KMS-11 (cell line): ENCODE measurements at regions not wholly inside any gene's neighbourhood (a gene's known extent, or its start where the extent isn't known, plus 50 kb on each side); places are given as distances from the start of the nearest gene placed in this dataset.

Experiments used
- H2AFZ ChIP-seq: fragments of 200-600 bp; sonication (generic); 2 replicates; pipeline ENCODE4 v1.6.1; 2016; ENCODE audit warnings: antibody characterized with exemption, mixed run types, low read depth
- H3K27ac ChIP-seq: fragments of 200-600 bp; sonication (generic); 2 replicates; pipeline ENCODE4 v1.6.1; 2016; ENCODE audit warnings: mild to moderate bottlenecking, mixed run types
- H3K27me3 ChIP-seq: fragments of 200-600 bp; sonication (generic); 2 replicates; pipeline ENCODE4 v1.6.1; 2017; ENCODE audit warnings: mild to moderate bottlenecking, low read depth, mixed run types, moderate library complexity; ENCODE audit not compliant: insufficient read depth
- H3K36me3 ChIP-seq: fragments of 200-600 bp; sonication (generic); 2 replicates; pipeline ENCODE4 v1.6.1; 2017; ENCODE audit warnings: mild to moderate bottlenecking, mixed run types; ENCODE audit not compliant: insufficient read depth
- H3K4me1 ChIP-seq: fragments of 200-600 bp; sonication (generic); 2 replicates; pipeline ENCODE4 v1.6.1; 2016; ENCODE audit warnings: mild to moderate bottlenecking, low read depth, mixed run types; ENCODE audit not compliant: poor library complexity, severe bottlenecking
- H3K4me2 ChIP-seq: fragments of 200-600 bp; sonication (generic); 2 replicates; pipeline ENCODE4 v1.7.0; 2016; ENCODE audit warnings: mild to moderate bottlenecking, mixed run types
- H3K4me3 ChIP-seq: fragments of 200-600 bp; sonication (generic); IDR thresholded peaks from 2 replicates; pipeline ENCODE4 v1.6.1; 2017; ENCODE audit warnings: low read depth, low read length, mixed read lengths; ENCODE audit not compliant: insufficient read depth
- H3K79me2 ChIP-seq: fragments of 200-600 bp; sonication (generic); 2 replicates; pipeline ENCODE4 v1.6.1; 2016; ENCODE audit warnings: low read depth, mixed run types; ENCODE audit not compliant: insufficient read depth
- H3K9ac ChIP-seq: fragments of 200-600 bp; sonication (generic); 2 replicates; pipeline ENCODE4 v1.6.1; 2016; ENCODE audit warnings: mild to moderate bottlenecking, mixed run types
- H4K20me1 ChIP-seq: fragments of 200-600 bp; sonication (generic); 2 replicates; pipeline ENCODE4 v1.6.1; 2016; ENCODE audit warnings: mild to moderate bottlenecking, mixed run types; ENCODE audit not compliant: insufficient read depth
- TF ChIP-seq, protein P1 (sequence below): fragments of 200-600 bp; sonication (generic); conservative IDR thresholded peaks from 2 replicates; pipeline ENCODE4 v1.6.1; 2017; ENCODE audit warnings: low read depth, mild to moderate bottlenecking, antibody characterized with exemption, low read length, moderate library complexity, mixed read lengths

DNA sequence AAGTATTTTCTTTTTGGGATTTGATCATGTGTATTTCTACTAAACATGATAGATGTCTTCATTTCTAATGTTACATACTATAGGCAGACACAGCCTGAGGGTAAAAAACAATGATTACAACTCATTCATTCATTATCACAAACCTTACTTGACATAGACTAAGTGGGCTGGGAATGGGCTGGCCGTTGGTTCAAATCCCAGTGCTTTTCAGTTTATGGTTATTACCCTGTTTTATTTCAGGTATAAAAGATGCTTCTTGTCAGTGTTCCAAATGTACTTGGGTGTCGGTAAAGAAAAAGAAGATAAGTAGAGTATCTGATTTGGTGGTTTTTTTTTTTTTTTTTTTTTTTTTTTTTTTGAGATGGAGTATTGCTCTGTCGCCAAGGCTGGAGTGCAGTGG is 149.7 kb upstream of the ZFHX3 start:
- TF ChIP-seq, protein P1, sequence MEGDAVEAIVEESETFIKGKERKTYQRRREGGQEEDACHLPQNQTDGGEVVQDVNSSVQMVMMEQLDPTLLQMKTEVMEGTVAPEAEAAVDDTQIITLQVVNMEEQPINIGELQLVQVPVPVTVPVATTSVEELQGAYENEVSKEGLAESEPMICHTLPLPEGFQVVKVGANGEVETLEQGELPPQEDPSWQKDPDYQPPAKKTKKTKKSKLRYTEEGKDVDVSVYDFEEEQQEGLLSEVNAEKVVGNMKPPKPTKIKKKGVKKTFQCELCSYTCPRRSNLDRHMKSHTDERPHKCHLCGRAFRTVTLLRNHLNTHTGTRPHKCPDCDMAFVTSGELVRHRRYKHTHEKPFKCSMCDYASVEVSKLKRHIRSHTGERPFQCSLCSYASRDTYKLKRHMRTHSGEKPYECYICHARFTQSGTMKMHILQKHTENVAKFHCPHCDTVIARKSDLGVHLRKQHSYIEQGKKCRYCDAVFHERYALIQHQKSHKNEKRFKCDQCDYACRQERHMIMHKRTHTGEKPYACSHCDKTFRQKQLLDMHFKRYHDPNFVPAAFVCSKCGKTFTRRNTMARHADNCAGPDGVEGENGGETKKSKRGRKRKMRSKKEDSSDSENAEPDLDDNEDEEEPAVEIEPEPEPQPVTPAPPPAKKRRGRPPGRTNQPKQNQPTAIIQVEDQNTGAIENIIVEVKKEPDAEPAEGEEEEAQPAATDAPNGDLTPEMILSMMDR: no peak
- no peaks in the 10 kb centered on the region for H4K20me1 ChIP-seq
- no peak overlapping the region for H2AFZ ChIP-seq
- no peak overlapping the region for H3K9ac ChIP-seq
- no peak overlapping the region for H3K4me3 ChIP-seq
- no peaks in the 10 kb centered on the region for H3K4me1 ChIP-seq
- no peaks in the 10 kb centered on the region for H3K79me2 ChIP-seq
- no peaks in the 10 kb centered on the region for H3K36me3 ChIP-seq
- H3K27me3 ChIP-seq: no peaks in the 10 kb centered on the region
- no peak overlapping the region for H3K4me2 ChIP-seq
- no peak overlapping the region for H3K27ac ChIP-seq

DNA sequence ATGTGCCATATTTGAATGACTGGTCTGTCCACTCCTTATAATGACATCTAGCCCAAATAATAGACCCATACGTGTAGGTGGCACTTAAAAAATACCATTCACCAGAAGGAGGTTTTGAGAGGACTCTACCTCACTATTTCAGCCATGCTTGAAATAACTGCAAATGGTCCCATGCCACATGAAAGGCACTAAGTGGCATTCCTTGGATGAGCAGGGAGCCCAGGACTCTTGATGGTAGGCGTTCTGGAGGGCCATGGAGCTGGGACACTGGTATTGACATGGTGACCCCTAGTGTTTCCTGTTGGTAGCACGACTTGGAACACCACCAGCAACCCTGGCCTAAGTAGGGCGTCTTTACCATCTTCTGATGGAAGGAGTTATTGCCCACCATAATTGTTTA is 148.7 kb upstream of the ZFHX3 start:
- no peak overlapping the region for H2AFZ ChIP-seq
- TF ChIP-seq, protein P1: peak; percentile 40
- H3K4me1 ChIP-seq: no peaks in the 10 kb centered on the region
- H3K27me3 ChIP-seq: no peaks in the 10 kb centered on the region
- H3K9ac ChIP-seq: no peak overlapping the region
- H3K27ac ChIP-seq: no peak overlapping the region
- H3K4me2 ChIP-seq: no peak overlapping the region
- H3K4me3 ChIP-seq: no peak overlapping the region
- no peaks in the 10 kb centered on the region for H3K36me3 ChIP-seq
- no peaks in the 10 kb centered on the region for H3K79me2 ChIP-seq
- no peaks in the 10 kb centered on the region for H4K20me1 ChIP-seq

- Histone ChIP-seq H3K27ac (no peak overlapping the region), H3K79me2 (no peaks in the 10 kb centered on the region), H3K27me3 (no peaks in the 10 kb centered on the region), H3K4me1 (no peaks in the 10 kb centered on the region), H2AFZ (no peak overlapping the region), H3K9ac (no peak overlapping the region), H3K4me2 (no peak overlapping the region), H4K20me1 (no peaks in the 10 kb centered on the region), H3K36me3 (no peaks in the 10 kb centered on the region), H3K4me3 (no peak overlapping the region)
- TF ChIP-seq, protein P1: no peak
Measured at GRCh38 chr16:73193464-73193863, 145.5 kb upstream of the ZFHX3 start.

GRCh38 chr16:73192232-73192894 is 144.4 kb upstream of the ZFHX3 start:
- no peak overlapping the region for H3K4me3 ChIP-seq
- no peaks in the 10 kb centered on the region for H3K27me3 ChIP-seq
- no peaks in the 10 kb centered on the region for H4K20me1 ChIP-seq
- TF ChIP-seq, protein P1: no peak
- no peak overlapping the region for H3K27ac ChIP-seq
- H3K79me2 ChIP-seq: no peaks in the 10 kb centered on the region
- no peaks in the 10 kb centered on the region for H3K4me1 ChIP-seq
- H2AFZ ChIP-seq: no peak overlapping the region
- H3K36me3 ChIP-seq: no peaks in the 10 kb centered on the region
- no peak overlapping the region for H3K9ac ChIP-seq
- H3K4me2 ChIP-seq: no peak overlapping the region
